Activated T-cell treated with anti-CD3 and anti-CD28 coated beads, Interleukin-2, amount 50 U/mL, for 24 hours (primary cell): ENCODE measurements at regions not wholly inside any gene's neighbourhood (a gene's known extent, or its start where the extent isn't known, plus 50 kb on each side); places are given as distances from the start of the nearest gene placed in this dataset.

Experiments
- DNase-seq: peaks from one replicate; pipeline ENCODE4 v3.0.0-alpha.2; 2020
- H3K27ac Mint-ChIP-seq: 2 replicates; pipeline ENCODE4 v1.8.0; 2020; ENCODE audit warnings: mild to moderate bottlenecking, mixed read lengths
- H3K27me3 Mint-ChIP-seq: 2 replicates; pipeline ENCODE4 v1.8.0; 2020; ENCODE audit warnings: mixed read lengths
- H3K36me3 Mint-ChIP-seq: 2 replicates; pipeline ENCODE4 v1.8.0; 2020; ENCODE audit warnings: low read depth, mixed read lengths
- H3K4me1 Mint-ChIP-seq: 2 replicates; pipeline ENCODE4 v1.8.0; 2020; ENCODE audit warnings: low read depth, mixed read lengths
- H3K4me3 Mint-ChIP-seq: 2 replicates; pipeline ENCODE4 v1.8.0; 2020; ENCODE audit warnings: mild to moderate bottlenecking, moderate library complexity, mixed read lengths
- H3K9me3 Mint-ChIP-seq: 2 replicates; pipeline ENCODE4 v1.8.0; 2020; ENCODE audit warnings: mixed read lengths

DNA sequence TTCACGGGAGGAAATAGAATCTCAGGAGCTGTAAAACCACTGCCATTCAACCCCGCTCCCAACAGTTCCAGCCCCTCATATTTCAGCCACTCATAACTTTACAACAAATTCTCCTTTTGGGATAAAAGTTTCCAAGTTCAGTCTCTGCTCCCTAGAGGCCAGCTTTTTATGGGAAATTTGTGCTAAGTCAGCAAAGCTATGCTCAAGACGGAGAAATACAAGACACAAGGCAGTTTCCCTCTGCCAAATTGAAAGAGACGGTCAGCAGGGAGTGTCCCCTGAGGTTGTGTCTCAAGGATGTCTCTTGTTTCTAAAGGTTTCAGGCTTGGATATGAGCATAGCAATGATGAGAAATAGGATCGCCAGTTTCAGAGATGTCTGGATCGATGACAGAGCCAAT lies 608.6 kb downstream of the CCDC171 start:
- H3K9me3 Mint-ChIP-seq, result peaks cover 2% of the 10 kb centered on the region
- H3K4me3 Mint-ChIP-seq, result no peak overlapping the region
- no peak overlapping the region for H3K27ac Mint-ChIP-seq
- H3K27me3 Mint-ChIP-seq, result no peaks in the 10 kb centered on the region
- no peak for DNase-seq
- H3K36me3 Mint-ChIP-seq, result no peaks in the 10 kb centered on the region
- no peaks in the 10 kb centered on the region for H3K4me1 Mint-ChIP-seq

DNA sequence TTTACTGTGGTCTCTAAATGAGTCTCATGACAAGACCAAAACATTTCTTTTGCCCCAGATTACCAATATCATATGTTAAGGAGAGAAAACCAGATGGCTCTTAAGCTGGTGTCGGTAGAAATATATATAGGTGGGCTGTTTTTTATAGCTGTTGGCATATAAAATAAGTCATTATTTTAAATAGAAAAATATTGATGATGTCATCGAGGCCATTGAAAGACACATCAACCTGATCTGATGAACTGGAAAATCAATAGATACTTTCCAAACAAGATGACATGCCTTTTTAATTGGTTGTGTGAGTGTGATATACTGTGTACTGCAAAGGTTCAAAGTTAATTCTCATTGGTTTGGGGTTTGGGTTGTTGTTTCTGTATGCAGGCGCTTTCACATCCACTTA lies 617.3 kb downstream of the CCDC171 start:
- Mint-ChIP-seq H3K27me3 (no peaks in the 10 kb centered on the region), H3K36me3 (no peaks in the 10 kb centered on the region), H3K4me3 (no peak overlapping the region), H3K9me3 (no peaks in the 10 kb centered on the region), H3K27ac (no peak overlapping the region), H3K4me1 (no peaks in the 10 kb centered on the region)
- no peak for DNase-seq

DNA sequence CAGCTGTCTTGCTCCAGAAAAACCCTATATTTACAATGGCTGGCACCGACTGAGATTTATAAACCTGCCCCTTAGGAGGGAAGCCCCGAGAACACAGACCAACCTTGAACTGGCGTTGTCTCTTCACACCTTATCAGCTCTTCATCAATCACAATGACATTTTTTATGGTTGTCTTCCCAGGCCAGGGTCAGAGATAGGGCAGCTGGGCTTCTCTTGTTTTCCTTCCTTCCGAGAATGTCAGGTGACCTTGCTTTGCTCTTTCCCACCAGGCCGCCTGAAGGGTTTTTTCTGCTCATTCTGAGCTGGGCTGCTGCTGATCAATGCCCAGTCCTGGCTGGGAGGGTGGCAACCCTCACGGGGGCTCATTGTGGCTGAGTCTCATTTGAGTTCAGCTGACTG lies 619.1 kb downstream of the CCDC171 start:
- DNase-seq, result no peak
- Mint-ChIP-seq H3K36me3 (no peaks in the 10 kb centered on the region), H3K9me3 (no peaks in the 10 kb centered on the region), H3K4me3 (no peak overlapping the region), H3K4me1 (no peaks in the 10 kb centered on the region), H3K27ac (no peak overlapping the region), H3K27me3 (no peaks in the 10 kb centered on the region)

DNA sequence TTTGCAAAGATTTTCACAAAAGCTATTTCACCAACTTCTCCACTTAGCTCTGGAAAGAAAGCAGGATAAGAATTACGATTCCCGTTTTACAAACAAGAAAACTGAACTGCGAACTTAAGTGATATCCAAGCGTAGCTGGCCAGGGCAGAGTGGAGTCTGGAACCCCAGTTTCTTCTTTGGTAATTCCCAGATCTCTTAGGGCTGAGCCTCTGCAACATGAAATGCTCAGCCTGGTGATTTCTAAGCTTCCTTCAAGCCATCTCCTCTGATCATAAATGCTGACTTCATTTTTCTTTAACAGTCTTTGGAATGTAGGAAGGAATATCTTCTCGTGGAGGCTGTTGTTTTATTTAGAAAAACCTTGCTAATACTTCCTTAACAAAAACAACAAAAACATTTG lies 620.0 kb downstream of the CCDC171 start:
- Mint-ChIP-seq H3K4me1 (no peaks in the 10 kb centered on the region), H3K36me3 (no peaks in the 10 kb centered on the region), H3K27me3 (no peaks in the 10 kb centered on the region), H3K9me3 (no peaks in the 10 kb centered on the region), H3K4me3 (no peak overlapping the region), H3K27ac (no peak overlapping the region)
- no peak for DNase-seq

DNA sequence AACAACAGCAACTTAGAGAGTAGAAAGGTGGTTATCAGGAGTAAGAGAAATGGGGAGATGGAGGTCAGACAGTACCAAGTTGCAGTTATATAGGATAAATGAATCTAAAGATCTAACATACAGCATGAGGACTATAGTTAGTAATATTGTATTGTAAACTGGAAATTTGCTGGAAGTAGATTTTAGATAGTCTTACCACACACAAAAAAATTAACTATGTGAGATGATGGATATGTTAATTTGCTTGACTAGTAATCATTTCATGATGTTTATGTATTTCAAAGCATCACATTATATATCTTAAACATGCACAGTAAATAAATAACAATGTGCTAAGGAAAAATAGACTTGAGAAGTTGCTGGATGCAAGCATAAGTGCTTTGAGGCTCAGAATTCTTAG lies 622.1 kb downstream of the CCDC171 start:
- no peaks in the 10 kb centered on the region for H3K36me3 Mint-ChIP-seq
- H3K27ac Mint-ChIP-seq, result no peak overlapping the region
- no peak overlapping the region for H3K4me3 Mint-ChIP-seq
- H3K4me1 Mint-ChIP-seq, result peaks cover 5% of the 10 kb centered on the region
- no peak for DNase-seq
- H3K27me3 Mint-ChIP-seq, result no peaks in the 10 kb centered on the region
- no peaks in the 10 kb centered on the region for H3K9me3 Mint-ChIP-seq

- H3K36me3 Mint-ChIP-seq, result no peaks in the 10 kb centered on the region
- no peaks in the 10 kb centered on the region for H3K27me3 Mint-ChIP-seq
- H3K4me3 Mint-ChIP-seq, result no peak overlapping the region
- DNase-seq, result no peak
- no peaks in the 10 kb centered on the region for H3K9me3 Mint-ChIP-seq
- no peak overlapping the region for H3K27ac Mint-ChIP-seq
- H3K4me1 Mint-ChIP-seq, result peaks cover 7% of the 10 kb centered on the region
These were observed 622.6 kb downstream of the CCDC171 start for GRCh38 chr9:16175461-16175860.

DNA sequence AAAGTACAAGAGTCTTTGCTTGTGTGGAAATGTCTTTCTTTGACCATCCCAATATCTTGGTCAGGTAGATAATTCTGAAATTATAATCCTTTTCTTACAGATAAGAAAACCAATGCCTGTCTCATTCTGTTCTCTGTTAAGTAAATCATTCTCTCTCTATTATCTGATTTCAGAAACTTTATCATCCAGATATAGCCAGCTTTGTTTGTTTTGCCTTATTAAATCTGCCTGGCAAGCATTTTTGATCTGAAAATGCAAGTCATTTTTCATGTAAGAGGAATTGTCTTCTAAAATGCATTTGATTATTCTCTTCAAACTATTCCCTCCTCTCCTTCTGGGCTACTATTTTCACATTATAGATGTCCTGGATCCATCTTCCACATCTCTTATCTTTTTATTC lies 625.5 kb downstream of the CCDC171 start:
- Mint-ChIP-seq H3K9me3 (peaks cover 2% of the 10 kb centered on the region), H3K4me3 (no peak overlapping the region), H3K4me1 (peaks cover 8% of the 10 kb centered on the region)

DNA sequence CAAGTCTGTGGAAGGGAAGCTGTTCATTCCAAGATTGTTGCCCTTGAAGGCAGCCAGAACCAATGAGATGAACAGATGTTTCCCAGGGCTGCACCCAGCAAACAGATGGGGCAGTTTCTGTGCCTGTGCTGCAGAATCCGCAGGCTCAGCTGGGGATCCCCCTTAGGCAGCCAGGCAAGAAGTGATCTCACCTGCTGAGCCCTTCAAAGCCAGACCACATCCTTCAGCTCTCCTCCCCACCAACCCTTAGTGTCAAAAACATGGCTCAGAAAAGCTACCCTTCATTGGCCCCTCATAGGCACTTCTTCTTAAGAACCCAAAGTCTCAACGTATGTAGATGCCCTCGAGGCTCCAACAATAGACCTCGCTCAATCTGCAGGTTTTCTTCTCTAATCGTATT lies 626.7 kb downstream of the CCDC171 start:
- Mint-ChIP-seq H3K4me1 (peaks cover 12% of the 10 kb centered on the region), H3K27ac (no peak overlapping the region), H3K36me3 (no peaks in the 10 kb centered on the region), H3K9me3 (peaks cover 2% of the 10 kb centered on the region), H3K27me3 (no peaks in the 10 kb centered on the region), H3K4me3 (no peak overlapping the region)
- no peak for DNase-seq

More for the DNA sequence above, 625.5 kb downstream of the CCDC171 start:
- Mint-ChIP-seq H3K27me3 (no peaks in the 10 kb centered on the region), H3K27ac (no peak overlapping the region), H3K36me3 (no peaks in the 10 kb centered on the region)
- no peak for DNase-seq

DNA sequence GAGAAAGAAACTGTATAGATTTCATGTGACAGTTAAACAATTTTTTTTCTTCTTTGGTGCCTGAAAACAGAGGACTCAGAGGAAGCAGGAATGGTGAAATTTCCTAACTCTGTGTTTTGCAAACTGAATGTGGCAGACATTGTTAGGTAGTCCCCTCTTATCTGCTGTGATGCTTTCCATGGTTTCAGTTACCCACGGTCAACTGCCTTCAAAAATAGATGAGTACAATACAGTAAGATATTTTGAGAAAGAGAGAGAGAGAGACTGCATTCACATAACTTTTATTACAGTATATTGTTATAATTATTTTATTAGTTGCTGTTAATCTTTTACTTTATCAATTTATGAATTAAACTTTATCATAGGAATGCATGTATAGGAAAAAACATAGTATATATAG lies 627.2 kb downstream of the CCDC171 start:
- Mint-ChIP-seq H3K36me3 (no peaks in the 10 kb centered on the region), H3K9me3 (peaks cover 2% of the 10 kb centered on the region), H3K4me1 (peaks cover 12% of the 10 kb centered on the region), H3K27ac (no peak overlapping the region), H3K4me3 (no peak overlapping the region), H3K27me3 (no peaks in the 10 kb centered on the region)
- no peak for DNase-seq

DNA sequence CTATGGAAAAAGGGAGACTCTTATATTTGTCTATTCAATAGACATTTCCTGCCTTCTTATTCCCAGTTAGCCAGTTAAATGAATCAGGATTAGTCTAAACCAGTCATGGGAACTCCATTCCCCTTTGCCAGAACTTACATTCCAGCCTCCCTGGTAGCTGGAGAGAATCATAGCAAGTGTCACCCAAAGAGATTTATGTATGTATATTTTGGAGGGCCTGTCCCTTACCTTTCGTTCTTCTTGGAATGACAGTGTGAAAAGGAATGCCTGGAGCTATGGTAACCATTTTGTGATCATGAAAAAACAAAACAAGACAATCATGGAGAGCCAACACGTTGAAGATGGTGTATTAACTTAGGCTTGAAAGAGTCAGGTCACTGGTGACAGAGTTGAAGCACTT lies 627.7 kb downstream of the CCDC171 start:
- H3K27ac Mint-ChIP-seq, result no peak overlapping the region
- DNase-seq, result no peak
- H3K36me3 Mint-ChIP-seq, result no peaks in the 10 kb centered on the region
- peaks cover 2% of the 10 kb centered on the region for H3K9me3 Mint-ChIP-seq
- H3K4me3 Mint-ChIP-seq, result no peak overlapping the region
- H3K27me3 Mint-ChIP-seq, result no peaks in the 10 kb centered on the region
- H3K4me1 Mint-ChIP-seq, result peaks cover 12% of the 10 kb centered on the region

DNA sequence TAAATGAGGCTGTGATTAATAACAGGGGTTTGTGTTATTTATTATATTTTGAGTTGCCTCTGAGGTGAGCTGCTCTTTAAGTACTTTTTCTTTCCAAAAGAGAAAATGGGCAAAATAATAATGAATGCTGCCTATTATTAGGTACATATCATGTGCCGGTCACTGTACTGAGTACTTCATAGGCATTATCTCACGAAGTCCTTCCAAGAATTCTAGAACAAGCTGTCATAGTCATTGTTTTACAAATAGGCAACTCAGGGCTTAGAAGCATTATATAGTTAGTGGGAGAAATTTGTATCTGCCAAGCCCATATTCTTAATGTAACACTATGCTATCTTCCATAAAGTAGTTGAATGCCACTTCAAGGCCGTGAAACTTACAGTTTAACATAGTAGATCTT lies 628.7 kb downstream of the CCDC171 start:
- H3K4me3 Mint-ChIP-seq, result no peak overlapping the region
- no peak overlapping the region for H3K27ac Mint-ChIP-seq
- H3K36me3 Mint-ChIP-seq, result no peaks in the 10 kb centered on the region
- no peaks in the 10 kb centered on the region for H3K27me3 Mint-ChIP-seq
- peaks cover 2% of the 10 kb centered on the region for H3K9me3 Mint-ChIP-seq
- no peak for DNase-seq
- peaks cover 12% of the 10 kb centered on the region for H3K4me1 Mint-ChIP-seq

DNA sequence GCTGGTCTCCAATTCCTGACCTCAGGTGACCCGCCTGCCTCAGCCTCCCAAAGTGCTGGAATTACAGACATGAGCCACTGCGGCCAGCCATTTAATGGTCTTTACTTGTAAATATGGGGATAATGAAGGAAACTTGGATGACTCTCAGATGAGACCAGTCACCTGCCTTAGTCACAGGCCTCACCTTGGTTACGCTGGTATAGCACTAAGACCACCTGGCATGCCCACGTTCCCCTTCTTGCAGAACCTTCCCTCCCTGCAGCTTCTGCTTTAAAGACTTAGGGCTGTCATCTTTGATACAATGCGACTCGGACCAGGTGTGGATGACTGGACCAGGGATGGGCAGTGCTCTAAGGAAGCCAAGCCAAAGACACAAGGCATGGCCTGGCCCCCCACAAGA lies 629.9 kb downstream of the CCDC171 start:
- Mint-ChIP-seq H3K4me1 (peaks cover 12% of the 10 kb centered on the region), H3K36me3 (no peaks in the 10 kb centered on the region), H3K27ac (no peak overlapping the region), H3K27me3 (no peaks in the 10 kb centered on the region), H3K4me3 (no peak overlapping the region), H3K9me3 (peaks cover 2% of the 10 kb centered on the region)
- no peak for DNase-seq

GRCh38 chr9:16184964-16185646 lies 632.3 kb downstream of the CCDC171 start:
- no peak overlapping the region for H3K4me3 Mint-ChIP-seq
- no peak for DNase-seq
- no peak overlapping the region for H3K27ac Mint-ChIP-seq
- no peaks in the 10 kb centered on the region for H3K36me3 Mint-ChIP-seq
- H3K4me1 Mint-ChIP-seq, result peaks cover 5% of the 10 kb centered on the region
- H3K9me3 Mint-ChIP-seq, result peaks cover 10% of the 10 kb centered on the region
- no peaks in the 10 kb centered on the region for H3K27me3 Mint-ChIP-seq

GRCh38 chr9:16191191-16191590 lies 638.3 kb downstream of the CCDC171 start:
- Mint-ChIP-seq H3K9me3 (peaks cover 8% of the 10 kb centered on the region), H3K4me1 (no peaks in the 10 kb centered on the region), H3K4me3 (no peak overlapping the region), H3K36me3 (no peaks in the 10 kb centered on the region), H3K27ac (no peak overlapping the region), H3K27me3 (no peaks in the 10 kb centered on the region)
- DNase-seq, result no peak

- no peak overlapping the region for H3K27ac Mint-ChIP-seq
- peak; percentile 39 for DNase-seq
- H3K9me3 Mint-ChIP-seq, result peaks cover 8% of the 10 kb centered on the region
- H3K36me3 Mint-ChIP-seq, result no peaks in the 10 kb centered on the region
- no peaks in the 10 kb centered on the region for H3K4me1 Mint-ChIP-seq
- H3K4me3 Mint-ChIP-seq, result no peak overlapping the region
- no peaks in the 10 kb centered on the region for H3K27me3 Mint-ChIP-seq
These were observed 639.0 kb downstream of the CCDC171 start for GRCh38 chr9:16191691-16192402.
